PC-3 (cell line): ENCODE measurements at regions not wholly inside any gene's neighbourhood (a gene's known extent, or its start where the extent isn't known, plus 50 kb on each side); places are given as distances from the start of the nearest gene placed in this dataset.

ENCODE experiments used
- ATAC-seq: fragments of 200-7000 bp; cut with Tn5 transposase; 2 replicates; pipeline ENCODE4 v1.9.1; 2020; ENCODE audit warnings: mild to moderate bottlenecking, moderate library complexity
- BruUV-seq: library from RNA; stranded (reverse); fragments of 400-500 nt; replicated peaks from 2 replicates; lab custom pipeline; 2021; lab: Mats Ljungman, UMichigan
- CTCF ChIA-PET: fragments of 300-600 bp; sonication (Branson Sonifier 250); formaldehyde crosslinking; loops from one replicate; lab custom pipeline; 2022; ENCODE audit warnings: antibody characterized with exemption; lab: Charles Lee
- POLR2A ChIA-PET: fragments of 300-600 bp; sonication (Branson Sonifier 250); formaldehyde crosslinking; loops from one replicate; lab custom pipeline; 2022; ENCODE audit warnings: antibody characterized with exemption; ENCODE audit not compliant: unreplicated experiment; lab: Charles Lee
- DNase-seq: peaks from one replicate; pipeline ENCODE4 v3.0.0-alpha.2; 2015
- H2AFZ ChIP-seq: fragments of 300-600 bp; sonication (generic); 2 replicates; pipeline ENCODE4 v1.6.0; 2016; ENCODE audit warnings: antibody characterized with exemption, low read length
- H3F3A ChIP-seq: fragments of 300-600 bp; sonication (generic); one replicate; pipeline ENCODE4 v1.6.0; 2017; ENCODE audit warnings: antibody characterized with exemption, low read length, control low read depth, mild to moderate bottlenecking; ENCODE audit not compliant: unreplicated experiment
- H3K27ac ChIP-seq: fragments of 300-600 bp; sonication (generic); 2 replicates; pipeline ENCODE4 v1.5.1; 2016; ENCODE audit warnings: mild to moderate bottlenecking, low read length
- H3K27me3 ChIP-seq: fragments of 300-600 bp; sonication (generic); 2 replicates; pipeline ENCODE4 v1.6.1; 2016; ENCODE audit warnings: low read length, mixed read lengths
- H3K36me3 ChIP-seq: fragments of 300-600 bp; sonication (generic); 2 replicates; pipeline ENCODE4 v1.6.1; 2016; ENCODE audit warnings: low read depth, mixed run types, low read length, mixed read lengths
- H3K4me1 ChIP-seq: fragments of 300-600 bp; sonication (generic); 2 replicates; pipeline ENCODE4 v1.5.1; 2016; ENCODE audit warnings: low read length; ENCODE audit not compliant: insufficient read depth
- H3K4me2 ChIP-seq: fragments of 300-600 bp; sonication (generic); 2 replicates; pipeline ENCODE4 v1.6.0; 2016; ENCODE audit warnings: low read length
- H3K4me3 ChIP-seq: fragments of 300-600 bp; sonication (generic); 2 replicates; pipeline ENCODE4 v1.5.1; 2016; ENCODE audit warnings: mild to moderate bottlenecking, low read length, mixed read lengths
- H3K79me2 ChIP-seq: fragments of 300-600 bp; sonication (generic); 2 replicates; pipeline ENCODE4 v1.6.1; 2017; ENCODE audit warnings: low read length, mixed read lengths
- H3K9ac ChIP-seq: fragments of 300-600 bp; sonication (generic); 2 replicates; pipeline ENCODE4 v1.6.0; 2016; ENCODE audit warnings: mild to moderate bottlenecking, low read length
- H3K9me2 ChIP-seq: fragments of 300-600 bp; sonication (generic); replicated peaks from 2 replicates; pipeline ENCODE4 v1.6.1; 2016; ENCODE audit warnings: mixed run types, low read length, mixed read lengths
- H3K9me3 ChIP-seq: fragments of 300-600 bp; sonication (generic); 2 replicates; pipeline ENCODE4 v1.6.1; 2016; ENCODE audit warnings: low read length, mixed read lengths
- H4K20me1 ChIP-seq: fragments of 300-600 bp; sonication (generic); 2 replicates; pipeline ENCODE4 v1.6.1; 2016; ENCODE audit warnings: low read length, mixed read lengths
- CTCF ChIP-seq: fragments of 300-600 bp; sonication (generic); conservative IDR thresholded peaks from 2 replicates; pipeline ENCODE4 v1.5.1; 2017; ENCODE audit warnings: antibody characterized with exemption, low read depth, mild to moderate bottlenecking, low read length
- EZH2 ChIP-seq: fragments of 300-600 bp; sonication (generic); IDR thresholded peaks from one replicate; pipeline ENCODE4 v1.6.1; 2017; ENCODE audit warnings: antibody characterized with exemption, mild to moderate bottlenecking, low read length; ENCODE audit not compliant: unreplicated experiment
- EZH2phosphoT487 ChIP-seq: fragments of 300-600 bp; sonication (generic); IDR thresholded peaks from 2 replicates; pipeline ENCODE4 v1.6.1; 2018; ENCODE audit warnings: mild to moderate bottlenecking, antibody characterized with exemption, low read length, borderline replicate concordance
- intact Hi-C: fragments of 100-400 bp; cut with micrococcal nuclease; formaldehyde crosslinking; loops from 2 replicates; pipeline ENCODE4 v1.9.0; 2023

- ATAC-seq (no peak), DNase-seq (no peak)
- H3K9me2 ChIP-seq, result no peaks in the 10 kb centered on the region
- no peak overlapping the region for H3K4me3 ChIP-seq
- intact Hi-C loops, result no loop called here
- H3K4me2 ChIP-seq, result no peak overlapping the region
- H3K27me3 ChIP-seq, result no peaks in the 10 kb centered on the region
- no peaks in the 10 kb centered on the region for H3K36me3 ChIP-seq
- H3K4me1 ChIP-seq, result no peaks in the 10 kb centered on the region
- no peaks in the 10 kb centered on the region for H3F3A ChIP-seq
- TF ChIP-seq CTCF, result no peak
- no peak for TF ChIP-seq EZH2
- no peak for TF ChIP-seq EZH2phosphoT487
- no TSS peak for BruUV-seq
- H2AFZ ChIP-seq, result no peak overlapping the region
- H4K20me1 ChIP-seq, result no peaks in the 10 kb centered on the region
- H3K9me3 ChIP-seq, result peaks cover 8% of the 10 kb centered on the region; the same call in 1 of the 2 replicates
- POLR2A ChIA-PET, result no interaction called here
- CTCF ChIA-PET, result no interaction called here
- no peaks in the 10 kb centered on the region for H3K79me2 ChIP-seq
- H3K9ac ChIP-seq, result no peak overlapping the region
- no peak overlapping the region for H3K27ac ChIP-seq
Observed at GRCh38 chr12:83856803-83857202, 1055.8 kb downstream of the SLC6A15 start.

- ATAC-seq (no peak), DNase-seq (peak; percentile 24)
- Histone ChIP-seq H3K27me3 (no peaks in the 10 kb centered on the region), H4K20me1 (no peaks in the 10 kb centered on the region), H3K27ac (no peak overlapping the region), H3F3A (no peaks in the 10 kb centered on the region), H3K79me2 (no peaks in the 10 kb centered on the region), H3K9me3 (no peaks in the 10 kb centered on the region), H2AFZ (no peak overlapping the region), H3K4me1 (no peaks in the 10 kb centered on the region), H3K9me2 (no peaks in the 10 kb centered on the region), H3K4me3 (no peak overlapping the region), H3K9ac (no peak overlapping the region), H3K36me3 (no peaks in the 10 kb centered on the region), H3K4me2 (no peak overlapping the region)
- intact Hi-C loops, result no loop called here
- POLR2A ChIA-PET, result no interaction called here
- no TSS peak for BruUV-seq
- CTCF ChIA-PET, result no interaction called here
- no peak for TF ChIP-seq EZH2
- TF ChIP-seq EZH2phosphoT487, result no peak
- no peak for TF ChIP-seq CTCF
Observed at GRCh38 chr12:83850531-83850930, 1062.1 kb downstream of the SLC6A15 start.

GRCh38 chr12:83848702-83849101 lies 1063.9 kb downstream of the SLC6A15 start:
- POLR2A ChIA-PET, result no interaction called here
- BruUV-seq, result no TSS peak
- CTCF ChIA-PET, result no interaction called here

More at GRCh38 chr12:83848702-83849101, 1063.9 kb downstream of the SLC6A15 start:
- no peak overlapping the region for H2AFZ ChIP-seq
- no peaks in the 10 kb centered on the region for H3K9me3 ChIP-seq
- no peak overlapping the region for H3K9ac ChIP-seq
- no peak overlapping the region for H3K4me2 ChIP-seq
- H3K27me3 ChIP-seq, result no peaks in the 10 kb centered on the region
- no peaks in the 10 kb centered on the region for H3K9me2 ChIP-seq
- H3K79me2 ChIP-seq, result no peaks in the 10 kb centered on the region
- H3K4me3 ChIP-seq, result no peak overlapping the region
- H3K36me3 ChIP-seq, result no peaks in the 10 kb centered on the region
- H4K20me1 ChIP-seq, result no peaks in the 10 kb centered on the region
- intact Hi-C loops, result no loop called here
- no peaks in the 10 kb centered on the region for H3K4me1 ChIP-seq
- no peaks in the 10 kb centered on the region for H3F3A ChIP-seq
- H3K27ac ChIP-seq, result no peak overlapping the region
- no peak for TF ChIP-seq CTCF
- no peak for TF ChIP-seq EZH2phosphoT487
- no peak for TF ChIP-seq EZH2
- DNase-seq (no peak), ATAC-seq (no peak)
